Activated CD4-positive, alpha-beta T cell treated with anti-CD3 and anti-CD28 coated beads for 1 hour (primary cell): ENCODE measurements at regions not wholly inside any gene's neighbourhood (a gene's known extent, or its start where the extent isn't known, plus 50 kb on each side); places are given as distances from the start of the nearest gene placed in this dataset.

Source experiments
- DNase-seq: peaks from one replicate; pipeline ENCODE4 v3.0.0-alpha.2; 2020

DNA sequence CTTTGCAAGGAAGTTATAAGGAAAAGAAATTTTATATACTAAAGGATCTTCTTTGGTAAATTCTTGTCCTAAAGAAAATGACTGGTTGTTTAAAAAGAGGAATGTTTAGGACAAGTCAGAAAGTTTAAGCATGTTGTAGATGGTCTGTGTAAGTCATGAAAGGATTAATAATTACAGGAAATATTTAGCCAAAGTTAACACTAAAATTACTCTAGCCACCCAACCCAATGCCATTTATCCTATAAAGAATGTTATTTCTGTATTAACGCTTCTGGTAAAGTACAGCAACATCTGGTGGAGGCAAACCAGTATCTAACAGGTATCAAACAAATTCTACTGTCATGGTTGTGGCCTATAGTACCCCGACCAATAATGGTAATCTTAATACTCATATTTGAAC is 546.9 kb upstream of the PKDCC start:
- DNase-seq: no peak

DNA sequence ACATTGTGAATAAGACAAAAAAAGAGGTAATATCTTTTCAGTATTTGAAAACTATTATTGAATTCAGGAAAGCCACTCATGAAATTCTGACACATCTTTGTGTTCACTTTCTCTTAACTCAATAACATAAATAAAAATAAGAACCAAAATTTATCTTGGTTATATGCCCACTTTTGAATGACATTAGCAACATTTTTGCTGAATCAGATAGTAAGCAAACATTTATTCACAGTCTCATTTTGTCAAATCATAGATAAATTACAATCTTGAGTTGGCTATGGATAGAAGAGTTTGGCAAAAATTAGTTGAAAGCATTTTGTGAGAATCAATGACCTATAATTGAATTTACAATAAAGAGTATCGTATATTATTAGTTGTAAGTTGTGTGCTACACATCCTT is 545.1 kb upstream of the PKDCC start:
- no peak for DNase-seq

DNA sequence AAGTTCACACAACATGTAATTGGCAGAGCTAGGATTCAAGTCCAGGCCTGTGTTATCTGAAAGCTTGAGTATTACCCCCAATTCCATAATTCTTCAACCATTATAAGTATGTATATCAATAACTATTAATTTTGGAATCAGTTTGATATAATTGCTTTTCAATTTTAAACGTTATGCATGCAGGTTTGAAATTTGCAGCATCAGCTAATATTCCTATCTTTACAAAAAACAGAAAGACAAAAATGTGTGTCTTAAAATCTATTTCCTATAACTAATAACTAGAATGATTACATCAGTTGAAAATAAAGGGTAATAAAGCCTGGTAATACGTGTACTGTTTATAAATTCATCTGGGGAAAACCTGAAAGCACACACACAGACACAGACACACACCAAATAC is 543.3 kb upstream of the PKDCC start:
- no peak for DNase-seq

DNA sequence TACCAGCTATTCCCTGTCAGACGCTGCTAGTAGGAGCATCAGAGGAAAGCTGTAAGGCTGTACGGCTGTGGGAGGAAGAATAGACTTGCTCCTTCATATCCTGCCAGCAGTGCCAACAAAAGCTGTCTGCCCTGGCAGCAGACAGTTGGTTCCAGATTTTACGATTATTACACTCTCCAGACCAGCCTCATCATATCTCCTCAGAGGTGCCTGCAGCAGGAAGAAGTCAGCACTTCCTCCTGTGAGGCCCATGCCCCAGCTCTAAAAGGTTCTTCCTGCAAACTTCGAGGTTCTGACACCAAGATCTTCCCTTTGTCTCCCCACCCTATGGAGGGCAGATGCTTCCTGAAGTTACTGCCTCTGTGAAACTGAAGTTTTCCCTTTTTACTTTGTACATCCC is 537.7 kb upstream of the PKDCC start:
- no peak for DNase-seq

DNA sequence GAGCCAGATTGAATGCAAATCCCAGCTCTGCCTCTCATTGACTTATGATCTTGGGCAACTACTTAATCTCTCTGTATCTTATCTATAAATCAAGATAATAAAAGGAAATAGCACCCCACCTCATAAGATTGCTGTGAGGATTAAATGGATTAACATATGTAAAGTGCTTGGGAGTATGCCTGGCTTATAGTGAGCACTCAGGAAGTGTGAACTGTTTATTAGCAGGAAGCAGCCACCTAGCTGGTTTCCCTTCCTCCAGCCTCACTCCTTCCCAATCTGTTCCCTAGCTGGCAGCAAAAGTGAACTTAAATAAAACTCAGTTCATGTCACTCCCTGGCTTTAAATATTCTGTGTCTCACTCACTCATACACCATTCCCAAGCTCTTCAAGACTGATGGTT is 526.6 kb upstream of the PKDCC start:
- no peak for DNase-seq

DNA sequence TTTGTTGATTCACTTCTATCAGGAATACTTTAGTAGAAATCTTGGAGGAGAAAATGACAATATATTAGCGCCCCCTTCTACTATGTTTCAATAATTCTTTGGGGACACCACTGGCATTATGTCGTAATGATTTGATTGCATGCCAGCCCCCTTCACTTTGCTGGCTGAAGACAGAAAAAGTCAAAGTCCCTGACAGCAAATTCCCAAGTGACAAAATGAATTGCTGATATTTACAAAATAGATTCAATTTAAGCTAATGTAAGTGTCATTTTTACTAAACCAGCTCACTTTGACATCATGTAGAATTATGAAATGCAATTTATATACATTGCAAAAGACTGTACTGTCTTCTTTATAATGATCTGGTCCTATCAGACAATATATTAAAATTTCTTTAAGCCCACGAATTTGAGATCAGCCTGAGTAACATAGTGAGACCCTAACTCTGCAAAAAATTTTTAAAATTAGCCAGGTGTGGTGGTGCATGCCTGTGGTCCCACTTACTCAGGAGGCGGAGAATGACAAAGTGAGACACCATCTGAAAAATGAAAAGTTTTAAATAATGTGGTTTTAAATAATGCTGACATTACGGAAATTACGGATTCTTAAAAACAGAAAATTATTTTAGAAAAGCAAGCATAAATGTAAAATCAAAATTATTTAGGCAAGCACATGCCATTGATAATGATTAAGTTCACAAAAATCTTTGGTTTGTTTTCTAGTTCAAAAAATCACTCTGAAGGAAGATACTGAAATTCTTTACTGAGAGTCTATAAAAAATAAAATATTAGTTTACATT is 520.1 kb upstream of the PKDCC start:
- no peak for DNase-seq

DNA sequence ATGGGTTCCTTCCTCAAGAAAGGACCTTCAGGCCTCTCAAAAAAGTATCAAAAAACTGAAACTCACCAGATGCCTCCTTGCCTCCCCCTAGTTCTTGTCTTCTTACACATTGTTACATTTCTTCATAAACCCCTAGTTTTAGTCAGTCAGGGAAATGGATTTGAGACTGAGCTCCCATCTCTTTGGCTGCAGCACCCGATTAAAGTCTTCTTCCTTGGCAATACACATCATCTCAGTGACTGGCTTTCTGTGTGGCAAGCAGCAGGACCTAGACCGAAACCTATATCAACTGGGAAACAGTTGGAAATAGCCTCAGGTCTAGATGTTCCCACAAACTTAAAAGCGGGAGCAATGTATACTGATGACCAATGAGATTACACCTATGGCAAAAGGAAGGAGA is 512.2 kb upstream of the PKDCC start:
- DNase-seq: no peak

DNA sequence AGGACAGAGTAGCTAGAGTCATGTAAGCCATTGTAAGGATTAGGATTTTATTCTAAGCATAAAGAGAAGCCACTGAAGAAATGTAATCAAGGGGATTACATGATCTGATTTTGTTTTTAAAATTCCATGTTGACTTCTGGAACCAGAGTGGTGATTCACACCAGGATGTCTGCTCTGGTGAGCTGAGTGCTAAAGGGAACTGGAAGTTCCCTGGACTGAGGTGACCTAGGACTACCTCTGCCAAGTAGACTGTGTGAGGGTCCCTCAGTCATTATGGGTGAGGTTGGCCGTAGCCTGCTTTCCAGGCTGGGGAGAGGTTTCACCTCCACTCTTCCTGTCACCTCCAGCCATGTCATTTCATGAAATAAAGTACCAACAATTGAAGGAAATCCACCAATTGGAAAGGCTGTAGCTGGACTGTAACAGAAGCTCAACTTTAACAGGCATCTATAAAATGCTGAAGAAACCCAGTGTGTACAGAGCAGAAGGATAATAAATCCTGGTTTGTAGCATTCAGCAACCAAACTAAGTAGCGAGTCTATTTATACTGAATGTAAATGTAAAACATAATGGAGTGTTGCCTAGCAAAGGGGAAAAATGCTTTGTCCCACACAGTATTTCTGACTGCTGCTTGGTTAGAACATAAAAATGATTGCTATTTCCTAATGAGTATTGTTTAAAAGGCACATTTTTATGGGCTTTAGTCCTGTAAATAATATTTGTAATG is 507.4 kb upstream of the PKDCC start:
- DNase-seq: no peak

DNA sequence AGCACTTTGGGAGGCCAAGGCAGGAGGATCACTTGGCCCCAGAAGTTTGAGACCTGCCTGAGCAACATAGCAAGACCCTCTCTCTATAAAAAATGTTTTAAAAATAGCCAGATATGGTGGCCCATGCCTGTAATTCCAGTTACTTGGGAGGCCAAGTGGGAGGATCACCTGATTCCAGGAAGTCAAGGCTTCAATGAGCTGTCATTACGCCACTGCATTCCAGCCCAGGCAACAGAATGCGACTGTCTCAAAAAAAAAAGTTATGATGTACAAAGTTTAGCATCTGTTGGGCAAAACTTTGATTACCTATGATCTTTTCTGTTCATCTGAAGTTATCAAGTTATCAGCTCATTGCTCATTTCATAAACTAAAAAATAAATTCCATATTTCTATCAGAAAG is 504.1 kb upstream of the PKDCC start:
- no peak for DNase-seq

DNA sequence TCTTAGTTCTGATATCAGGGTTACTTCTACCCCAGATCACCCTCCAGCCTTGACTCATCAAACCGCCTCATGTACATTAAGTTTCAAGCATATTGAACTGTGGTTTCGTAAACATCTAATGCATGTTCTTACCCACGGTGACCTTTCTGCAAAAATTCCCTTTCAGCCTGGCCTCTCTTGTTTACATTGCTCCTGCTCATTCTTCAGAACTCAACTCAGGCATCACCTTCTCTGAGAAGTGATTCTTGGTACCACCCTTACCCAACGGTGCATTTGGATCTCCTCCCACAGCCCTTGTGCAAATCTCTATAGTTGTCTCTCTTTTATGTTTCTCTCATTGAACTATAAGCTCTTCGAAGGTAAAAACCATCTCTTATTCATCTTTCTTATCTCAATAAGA is 503.1 kb upstream of the PKDCC start:
- no peak for DNase-seq

DNA sequence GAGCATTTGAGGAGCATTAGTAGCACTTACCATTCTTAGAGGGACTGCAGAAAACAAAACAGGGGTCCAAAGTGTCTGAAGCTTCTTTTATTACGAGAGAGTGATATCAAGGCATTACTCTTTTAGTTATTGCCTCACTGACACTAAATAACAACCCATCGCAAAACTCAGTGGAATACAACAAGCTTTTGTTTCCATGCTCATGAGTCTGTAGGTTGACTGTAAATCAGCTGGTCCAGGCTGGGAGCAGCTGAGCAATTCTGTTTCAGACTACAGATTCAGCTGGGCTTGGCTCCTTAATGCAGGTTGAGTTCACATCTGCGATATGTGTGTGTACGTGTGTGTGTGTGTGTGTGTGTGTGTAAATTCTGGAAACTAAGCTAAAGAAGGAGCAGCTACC is 501.8 kb upstream of the PKDCC start:
- no peak for DNase-seq

DNA sequence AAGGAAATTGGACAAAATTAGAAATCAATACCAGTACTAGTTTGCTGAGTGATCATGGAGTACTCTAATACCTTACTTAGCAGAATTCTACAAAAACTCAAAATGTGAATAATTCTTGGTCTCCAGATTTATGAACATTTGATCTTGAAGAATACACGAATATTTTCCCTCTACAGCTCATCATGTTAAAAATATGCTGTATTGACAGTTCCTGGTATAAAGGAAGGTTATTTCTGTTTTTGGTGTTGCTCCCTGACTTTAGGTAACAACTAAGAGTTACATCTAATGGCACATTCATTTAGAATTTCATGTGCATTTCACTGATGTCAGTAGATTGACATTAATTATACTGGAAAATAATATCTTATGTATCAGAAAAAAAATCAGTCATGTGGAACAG is 479.2 kb upstream of the PKDCC start:
- no peak for DNase-seq

DNA sequence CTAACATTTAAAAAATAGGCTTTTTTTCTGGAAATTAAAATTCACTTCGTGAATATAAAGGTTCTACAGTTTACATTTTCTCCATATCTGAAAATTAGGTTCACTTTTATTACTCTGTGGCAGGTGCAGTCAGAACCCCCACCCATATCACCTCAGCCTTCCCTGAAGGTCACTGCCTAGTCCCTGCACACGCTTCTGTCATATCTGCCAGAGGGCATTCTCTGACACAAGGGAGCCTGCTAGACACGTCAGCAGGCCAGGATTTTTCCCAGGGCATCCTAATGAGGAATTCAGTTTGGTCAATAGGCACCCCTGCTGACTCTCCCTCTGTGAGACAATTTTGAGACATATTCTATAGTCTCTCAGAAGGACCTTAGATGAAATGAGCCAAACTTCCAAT is 475.7 kb upstream of the PKDCC start:
- DNase-seq: no peak

DNA sequence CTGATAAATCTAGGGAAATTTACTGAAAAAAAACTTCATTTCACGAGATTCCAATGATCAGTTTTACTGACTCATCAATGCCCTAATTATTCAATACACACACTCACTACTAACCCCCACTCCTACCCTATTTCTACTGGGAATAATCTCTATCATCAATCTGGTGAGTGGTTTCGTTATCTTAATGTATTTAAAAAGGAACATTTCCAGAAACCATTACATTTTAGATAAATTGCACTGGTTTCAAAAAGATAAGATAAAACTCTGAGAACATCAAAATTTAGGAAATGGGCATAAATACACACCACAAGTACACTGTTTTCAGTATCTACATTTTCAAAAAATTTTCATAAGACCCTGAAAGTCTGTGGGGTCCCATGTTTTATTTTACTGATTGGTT is 471.4 kb upstream of the PKDCC start:
- no peak for DNase-seq

DNA sequence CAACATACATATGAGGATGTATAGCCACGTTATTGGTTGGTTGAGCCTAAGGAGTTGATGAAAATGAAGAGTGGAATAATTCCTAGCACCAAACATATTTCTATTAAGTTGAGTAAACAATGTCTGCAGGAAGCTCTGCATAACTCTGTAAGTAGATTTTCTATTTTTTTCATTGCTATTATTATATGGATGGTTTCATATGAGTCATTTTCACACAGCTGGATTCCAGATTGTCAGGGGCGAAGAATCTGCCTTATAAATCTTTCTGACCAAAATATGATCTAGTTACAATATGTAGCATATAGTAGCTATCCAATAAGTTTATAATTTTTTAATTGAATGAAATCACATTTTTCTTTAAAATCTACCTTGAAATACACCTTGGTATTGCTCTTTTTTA is 468.0 kb upstream of the PKDCC start:
- no peak for DNase-seq

DNA sequence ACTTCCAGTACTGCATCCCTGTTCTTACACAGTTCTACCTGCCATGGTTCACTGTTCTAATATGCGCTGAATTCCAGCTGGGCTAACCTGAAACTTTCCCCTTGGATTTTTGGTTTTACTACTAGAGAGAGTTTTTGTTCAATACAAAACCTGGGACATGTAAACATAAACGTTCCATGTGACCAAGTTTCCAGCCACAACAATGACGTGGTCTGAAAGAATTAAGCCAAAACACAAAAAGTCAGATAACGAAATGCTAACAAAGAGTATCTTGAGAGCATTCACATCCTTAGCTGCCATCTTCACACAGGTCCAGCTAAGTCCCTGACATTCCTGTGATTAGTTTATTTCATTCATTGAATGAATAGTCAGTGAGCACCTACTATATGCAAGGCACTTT is 467.0 kb upstream of the PKDCC start:
- DNase-seq: no peak

DNA sequence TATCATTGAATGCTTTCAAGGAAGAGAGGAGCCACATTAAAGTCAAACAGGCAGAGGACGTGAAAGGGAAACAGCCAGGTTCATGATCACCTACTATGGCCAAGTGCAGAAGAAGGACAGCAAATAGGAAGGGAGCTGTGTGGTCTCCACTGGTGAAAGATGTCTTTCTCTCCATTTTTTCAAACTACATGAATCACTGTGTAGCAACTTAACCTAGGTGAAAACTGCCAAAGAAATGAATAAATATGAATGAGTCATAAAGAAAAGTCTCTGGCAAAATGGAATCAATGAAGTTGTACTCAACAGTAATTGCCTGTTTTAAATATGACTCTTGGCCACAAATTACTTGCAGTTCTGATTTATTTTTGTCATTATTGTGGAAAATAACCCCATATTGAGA is 452.6 kb upstream of the PKDCC start:
- no peak for DNase-seq

DNA sequence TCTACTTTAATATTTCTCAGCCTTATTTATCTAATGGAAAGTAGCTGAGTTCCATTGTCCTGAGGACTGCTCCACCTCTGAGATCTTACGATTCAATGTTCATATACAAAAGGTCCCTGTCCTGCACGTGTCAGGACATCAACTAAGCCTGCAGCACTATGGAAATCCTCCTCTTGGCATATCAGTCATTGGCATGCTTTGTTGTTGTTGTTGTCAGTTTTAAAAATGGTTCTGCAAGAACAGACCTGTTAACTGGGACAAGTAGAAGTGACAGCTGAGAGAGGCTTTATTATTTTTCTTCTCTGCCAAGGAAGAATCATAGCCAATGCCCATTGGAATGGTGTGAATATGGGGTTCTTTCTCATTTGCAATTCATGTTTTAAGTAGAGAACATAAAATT is 450.1 kb upstream of the PKDCC start:
- no peak for DNase-seq

DNA sequence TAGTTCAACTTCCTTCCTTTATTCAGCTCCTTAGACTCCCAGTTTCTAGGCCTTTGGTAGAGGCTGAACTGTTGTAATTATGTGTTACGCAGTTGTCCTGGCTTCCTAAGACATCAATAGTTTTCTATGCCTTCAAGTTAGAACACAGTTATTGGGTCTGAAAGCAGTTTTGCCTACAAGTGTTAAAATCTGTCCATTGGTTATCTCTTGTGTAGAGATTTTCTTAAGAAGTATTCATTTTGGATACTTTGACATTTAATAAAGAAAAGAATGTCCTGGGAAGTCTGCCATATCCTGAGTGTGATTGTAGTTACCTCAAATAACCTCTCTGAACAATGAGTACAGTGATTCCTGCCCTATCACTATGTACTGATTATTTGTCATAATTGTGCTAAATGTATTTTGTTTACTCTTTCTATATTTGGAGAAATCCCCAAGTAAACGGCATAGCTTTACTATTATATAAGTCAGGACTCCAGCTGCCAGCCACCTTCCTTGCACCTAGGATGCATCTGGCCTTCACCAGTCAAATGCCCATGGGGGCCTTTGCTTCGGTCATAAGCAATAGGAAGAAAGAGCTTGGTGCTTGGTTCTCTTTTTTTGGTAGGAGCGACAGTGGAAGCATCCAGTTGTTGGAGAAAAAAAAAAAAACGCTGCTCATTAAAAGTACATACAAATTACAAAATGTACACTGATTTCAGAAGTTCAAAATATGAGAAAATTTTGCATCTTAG is 449.5 kb upstream of the PKDCC start:
- no peak for DNase-seq

DNA sequence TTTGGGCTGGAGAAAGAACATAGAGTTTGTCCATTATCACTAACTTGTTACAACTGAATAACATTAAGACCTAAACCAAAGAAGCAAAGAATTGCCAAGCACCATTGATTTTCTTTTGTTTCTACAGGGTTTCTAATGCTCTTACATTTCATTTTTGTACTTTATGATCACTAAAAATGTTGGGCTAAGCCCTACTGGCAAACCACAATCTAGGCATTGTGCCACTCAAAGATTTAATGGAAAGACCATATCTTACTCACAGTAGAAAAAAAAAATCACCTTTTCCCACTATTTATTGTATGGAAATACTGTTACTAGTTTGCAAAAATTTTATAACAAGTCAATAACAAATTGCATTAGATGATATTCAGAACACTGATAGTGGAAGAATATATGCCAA is 447.4 kb upstream of the PKDCC start:
- DNase-seq: no peak

DNA sequence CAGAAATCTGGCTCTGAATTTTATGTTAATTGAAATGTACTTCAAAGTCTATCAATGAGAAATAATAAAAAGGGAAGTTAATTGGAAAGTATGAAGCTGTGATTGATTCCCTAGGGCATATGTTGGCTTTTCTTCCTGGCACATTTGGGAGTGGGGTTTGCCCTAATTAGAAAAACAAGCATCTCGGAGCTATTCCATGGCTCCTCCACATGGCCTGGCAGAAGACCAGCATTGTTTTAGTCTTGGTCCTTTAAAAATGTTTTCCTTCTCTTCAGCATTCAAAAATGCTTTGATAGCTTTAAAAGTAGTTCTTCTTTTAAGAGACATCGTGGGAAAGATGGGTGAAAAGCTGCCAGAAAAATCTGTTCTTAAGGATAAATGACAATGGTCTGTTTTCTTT is 445.5 kb upstream of the PKDCC start:
- DNase-seq: no peak

DNA sequence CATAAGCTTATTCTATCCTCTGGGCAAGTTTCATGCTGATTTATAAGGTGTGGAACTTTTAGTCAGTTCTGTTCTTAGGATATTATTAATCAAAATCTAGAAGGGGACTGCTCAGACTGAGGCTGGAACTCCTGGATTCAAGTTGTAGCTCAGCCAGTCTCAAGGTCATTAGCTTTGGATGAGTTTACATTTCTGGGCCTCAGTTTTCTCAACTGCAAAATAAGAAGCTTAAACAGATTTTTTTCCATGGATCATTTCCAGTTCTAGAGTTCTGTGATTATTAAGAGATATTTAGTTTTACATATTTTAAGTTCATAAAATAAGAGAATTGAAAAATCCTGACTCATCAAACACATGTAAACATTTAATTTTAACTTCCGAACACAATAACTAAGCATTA is 442.5 kb upstream of the PKDCC start:
- no peak for DNase-seq

DNA sequence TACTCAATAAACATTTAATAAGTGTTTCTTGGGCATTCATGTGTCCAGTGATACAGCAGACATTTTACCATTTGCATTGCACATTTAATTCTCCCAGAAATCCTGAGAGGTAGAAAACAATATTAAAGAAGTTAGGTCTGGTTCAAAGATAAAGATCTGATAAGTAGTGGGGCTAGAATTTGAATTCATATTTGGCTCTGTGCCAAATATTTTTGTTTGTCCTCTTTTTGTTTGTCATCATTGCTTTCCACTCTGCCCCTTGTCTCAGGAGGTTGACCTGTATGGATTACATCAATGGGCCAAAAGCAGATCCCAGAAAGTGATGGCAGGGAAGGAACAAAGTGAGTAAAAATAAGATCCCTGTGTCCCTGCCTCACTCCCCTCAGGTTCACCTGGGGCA is 441.9 kb upstream of the PKDCC start:
- DNase-seq: no peak

DNA sequence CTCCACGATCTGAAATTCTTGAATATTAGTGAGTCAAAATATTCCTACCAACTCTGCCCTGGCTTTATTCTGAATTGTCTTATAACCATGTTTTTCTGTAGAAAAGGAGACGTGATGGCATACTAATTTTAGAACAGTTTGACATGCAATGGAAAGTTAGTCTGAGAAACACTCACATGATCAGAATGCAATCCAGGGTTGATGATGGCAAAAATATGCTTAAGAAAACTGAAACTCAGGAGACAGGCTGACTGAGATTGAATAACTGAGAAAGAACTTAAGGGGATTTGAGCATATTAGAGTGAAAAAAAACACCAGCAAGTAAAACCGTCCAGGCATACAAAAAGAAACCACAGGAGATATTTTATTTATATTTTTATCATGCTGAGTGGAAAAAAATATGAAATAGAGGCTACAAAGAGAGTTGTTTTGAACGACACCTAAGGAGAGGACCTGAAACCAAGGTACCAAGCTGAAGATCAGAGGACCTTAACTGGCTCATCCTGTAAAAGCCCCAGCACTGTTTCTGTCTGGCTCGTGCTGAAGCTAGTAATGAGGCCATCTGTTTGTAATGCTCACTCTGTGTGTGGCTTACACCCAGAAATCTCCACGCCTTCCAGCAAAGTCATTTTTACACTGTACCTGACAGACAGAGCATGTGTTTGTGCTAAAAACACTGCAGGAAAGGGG is 437.2 kb upstream of the PKDCC start:
- no peak for DNase-seq
